Effector memory CD4-positive, alpha-beta T cell (primary cell): ENCODE measurements at regions not wholly inside any gene's neighbourhood (a gene's known extent, or its start where the extent isn't known, plus 50 kb on each side); places are given as distances from the start of the nearest gene placed in this dataset.
"Not testable (repeated sequence)": the region's sequence is repeated elsewhere in the genome, so short reads cannot be mapped to it uniquely, and the experiment has no call there.

ENCODE experiments used
- DNase-seq, 3 donors: peaks; one replicate each; pipeline ENCODE4 v3.0.0-alpha.2; 2020
- H3K27ac ChIP-seq: 2 replicates; pipeline ENCODE4 v1.7.0; 2013; ENCODE audit warnings: mild to moderate bottlenecking, low read length, moderate library complexity; ENCODE audit not compliant: insufficient read depth, poor library complexity, severe bottlenecking
- H3K27me3 ChIP-seq: replicated peaks from 2 replicates; pipeline ENCODE4 v1.7.0; 2013; ENCODE audit warnings: mild to moderate bottlenecking, low read length; ENCODE audit not compliant: insufficient read depth, control insufficient read depth, poor library complexity, severe bottlenecking
- H3K36me3 ChIP-seq: 2 replicates; pipeline ENCODE4 v1.7.0; 2013; ENCODE audit warnings: mild to moderate bottlenecking, low read length, moderate library complexity; ENCODE audit not compliant: control insufficient read depth, insufficient read depth
- H3K4me1 ChIP-seq: 2 replicates; pipeline ENCODE4 v1.7.0; 2013; ENCODE audit warnings: low read length, mild to moderate bottlenecking; ENCODE audit not compliant: control insufficient read depth, insufficient read depth, poor library complexity, severe bottlenecking
- H3K4me3 ChIP-seq: 2 replicates; pipeline ENCODE4 v1.7.0; 2013; ENCODE audit warnings: low read length, low read depth, mild to moderate bottlenecking; ENCODE audit not compliant: insufficient read depth, poor library complexity, severe bottlenecking
- H3K9me3 ChIP-seq: 2 replicates; pipeline ENCODE4 v1.7.0; 2013; ENCODE audit warnings: mild to moderate bottlenecking, low read length, moderate library complexity; ENCODE audit not compliant: control insufficient read depth

- not testable (repeated sequence) for H3K27me3 ChIP-seq, H3K4me1 ChIP-seq, H3K9me3 ChIP-seq, DNase-seq, H3K27ac ChIP-seq, H3K4me3 ChIP-seq, H3K36me3 ChIP-seq
These were observed 60.9 kb upstream of the USP9X start for GRCh38 chrX:41024335-41024734.

- Histone ChIP-seq H3K27ac (no peak overlapping the region), H3K4me3 (no peak overlapping the region), H3K36me3 (no peaks in the 10 kb centered on the region), H3K9me3 (no peaks in the 10 kb centered on the region), H3K4me1 (no peaks in the 10 kb centered on the region), H3K27me3 (no peaks in the 10 kb centered on the region)
- no peak for DNase-seq
These were observed 60.5 kb upstream of the USP9X start for GRCh38 chrX:41024755-41025154.

GRCh38 chrX:41025926-41026701 lies 59.1 kb upstream of the USP9X start:
- no peak overlapping the region for H3K4me3 ChIP-seq
- no peak overlapping the region for H3K27ac ChIP-seq
- H3K36me3 ChIP-seq = no peaks in the 10 kb centered on the region

GRCh38 chrX:41026702-41027078 lies 58.6 kb upstream of the USP9X start:
- Histone ChIP-seq H3K27ac (no peak overlapping the region), H3K4me3 (no peak overlapping the region), H3K36me3 (no peaks in the 10 kb centered on the region), H3K27me3 (no peaks in the 10 kb centered on the region), H3K9me3 (no peaks in the 10 kb centered on the region), H3K4me1 (no peaks in the 10 kb centered on the region)
- no peak for DNase-seq

More at GRCh38 chrX:41025926-41026701, 59.1 kb upstream of the USP9X start:
- DNase-seq = no peak
- no peaks in the 10 kb centered on the region for H3K27me3 ChIP-seq
- no peaks in the 10 kb centered on the region for H3K9me3 ChIP-seq
- no peaks in the 10 kb centered on the region for H3K4me1 ChIP-seq

GRCh38 chrX:41029332-41029731 lies 55.9 kb upstream of the USP9X start:
- no peaks in the 10 kb centered on the region for H3K27me3 ChIP-seq

GRCh38 chrX:41031256-41031967 lies 53.8 kb upstream of the USP9X start:
- no peak for DNase-seq
- H3K4me3 ChIP-seq = no peak overlapping the region
- no peaks in the 10 kb centered on the region for H3K36me3 ChIP-seq
- no peaks in the 10 kb centered on the region for H3K4me1 ChIP-seq
- no peaks in the 10 kb centered on the region for H3K9me3 ChIP-seq
- H3K27ac ChIP-seq = no peak overlapping the region
- H3K27me3 ChIP-seq = no peaks in the 10 kb centered on the region

More at GRCh38 chrX:41029332-41029731, 55.9 kb upstream of the USP9X start:
- Histone ChIP-seq H3K36me3 (no peaks in the 10 kb centered on the region), H3K4me1 (no peaks in the 10 kb centered on the region), H3K4me3 (no peak overlapping the region), H3K9me3 (no peaks in the 10 kb centered on the region), H3K27ac (no peak overlapping the region)
- no peak for DNase-seq

- H3K9me3 ChIP-seq = no peaks in the 10 kb centered on the region
- DNase-seq = no peak
- no peaks in the 10 kb centered on the region for H3K36me3 ChIP-seq
- no peak overlapping the region for H3K4me3 ChIP-seq
- H3K27me3 ChIP-seq = no peaks in the 10 kb centered on the region
- H3K27ac ChIP-seq = no peak overlapping the region
- no peaks in the 10 kb centered on the region for H3K4me1 ChIP-seq
These were observed 51.9 kb upstream of the USP9X start for GRCh38 chrX:41033299-41033698.

- H3K27me3 ChIP-seq, H3K9me3 ChIP-seq, H3K4me1 ChIP-seq, H3K27ac ChIP-seq, DNase-seq, H3K4me3 ChIP-seq, H3K36me3 ChIP-seq: not testable (repeated sequence)
These were observed 50.3 kb upstream of the USP9X start for GRCh38 chrX:41034902-41035301.
